ENCODE measurements at regions not wholly inside any gene's neighbourhood (a gene's known extent, or its start where the extent isn't known, plus 50 kb on each side); places are given as distances from the start of the nearest gene placed in this dataset.

DNA sequence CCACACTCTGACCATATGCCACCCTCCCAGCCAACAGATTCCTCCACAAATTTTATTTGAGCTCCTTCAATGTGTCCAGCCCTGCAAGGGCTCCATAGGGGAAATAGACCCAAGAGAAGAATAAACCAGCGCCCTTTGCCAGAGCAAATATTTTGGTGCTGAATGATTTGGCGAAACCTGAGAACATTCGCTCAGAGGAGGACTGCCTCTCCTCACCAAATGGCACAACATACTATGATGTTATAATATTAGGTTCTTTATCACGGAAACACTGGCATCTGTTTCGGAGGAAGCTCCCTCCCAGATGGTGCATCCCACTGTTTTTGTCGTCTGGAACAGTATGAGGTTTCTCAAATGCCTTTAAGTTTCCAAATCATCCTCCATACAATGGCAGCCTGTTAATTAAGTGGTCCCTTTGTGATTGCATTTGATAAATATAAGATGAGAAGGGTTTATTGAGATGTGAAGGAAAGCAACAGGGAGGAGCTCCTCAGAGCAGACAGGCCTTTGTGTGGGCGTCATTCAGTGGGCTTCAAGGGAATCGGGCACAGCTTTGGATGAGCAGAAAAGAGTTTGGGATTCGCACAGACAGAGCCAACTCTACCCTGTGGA, 139.1 kb upstream of the ADRA1B start:
- H3K4me3 ChIP-seq (ENCODE audit: low read length), result no peak overlapping the region
- TF ChIP-seq, protein P1, sequence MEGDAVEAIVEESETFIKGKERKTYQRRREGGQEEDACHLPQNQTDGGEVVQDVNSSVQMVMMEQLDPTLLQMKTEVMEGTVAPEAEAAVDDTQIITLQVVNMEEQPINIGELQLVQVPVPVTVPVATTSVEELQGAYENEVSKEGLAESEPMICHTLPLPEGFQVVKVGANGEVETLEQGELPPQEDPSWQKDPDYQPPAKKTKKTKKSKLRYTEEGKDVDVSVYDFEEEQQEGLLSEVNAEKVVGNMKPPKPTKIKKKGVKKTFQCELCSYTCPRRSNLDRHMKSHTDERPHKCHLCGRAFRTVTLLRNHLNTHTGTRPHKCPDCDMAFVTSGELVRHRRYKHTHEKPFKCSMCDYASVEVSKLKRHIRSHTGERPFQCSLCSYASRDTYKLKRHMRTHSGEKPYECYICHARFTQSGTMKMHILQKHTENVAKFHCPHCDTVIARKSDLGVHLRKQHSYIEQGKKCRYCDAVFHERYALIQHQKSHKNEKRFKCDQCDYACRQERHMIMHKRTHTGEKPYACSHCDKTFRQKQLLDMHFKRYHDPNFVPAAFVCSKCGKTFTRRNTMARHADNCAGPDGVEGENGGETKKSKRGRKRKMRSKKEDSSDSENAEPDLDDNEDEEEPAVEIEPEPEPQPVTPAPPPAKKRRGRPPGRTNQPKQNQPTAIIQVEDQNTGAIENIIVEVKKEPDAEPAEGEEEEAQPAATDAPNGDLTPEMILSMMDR (conservative IDR thresholded peaks at IDR 0.05; ENCODE audit: low read depth, low read length), result no peak
- DNase-seq (ENCODE audit: low read depth), result no peak

DNA sequence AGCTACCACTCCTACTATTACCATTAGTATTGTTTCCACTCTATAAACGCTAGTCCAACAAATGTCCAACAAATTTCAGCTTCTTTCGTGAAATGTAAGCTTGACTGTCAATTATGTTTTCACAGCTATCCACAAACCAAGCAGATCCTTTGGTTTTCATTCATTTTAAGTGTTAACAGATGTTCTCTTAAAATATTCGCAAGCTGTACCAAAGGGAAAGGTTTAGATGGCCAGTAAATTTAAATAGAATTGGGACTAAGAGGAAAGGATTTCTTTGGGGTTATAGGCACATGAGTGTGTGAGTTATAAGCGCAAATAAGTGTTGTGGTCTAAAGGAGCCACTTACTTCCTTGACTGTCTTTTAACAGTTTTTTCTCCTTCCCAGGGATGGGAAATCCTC, 136.8 kb upstream of the ADRA1B start:
- no peak for DNase-seq (ENCODE audit: low read depth)
- no peak overlapping the region for H3K4me3 ChIP-seq (ENCODE audit: low read length)
- TF ChIP-seq, protein P1 (conservative IDR thresholded peaks at IDR 0.05; ENCODE audit: low read depth, low read length), result no peak

DNA sequence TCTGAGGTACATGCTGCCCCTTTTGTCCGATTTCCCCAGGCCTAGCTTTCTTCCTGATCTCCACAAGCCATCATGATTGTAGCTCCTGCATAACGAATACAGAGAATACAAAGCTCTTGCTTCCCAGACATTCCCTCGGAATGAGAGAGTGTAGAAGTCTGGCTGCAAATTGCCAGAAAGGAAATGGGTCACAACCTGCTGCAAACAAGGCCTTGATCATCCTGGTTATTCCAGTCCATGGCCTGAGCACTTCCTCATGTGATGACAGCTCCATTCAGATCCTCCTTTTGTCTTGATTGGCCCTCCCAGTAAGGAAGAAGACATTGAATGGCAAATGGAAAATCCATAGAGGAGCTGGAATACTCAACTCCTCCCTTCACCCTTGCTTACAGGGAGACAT, 136.0 kb upstream of the ADRA1B start:
- TF ChIP-seq, protein P1 (conservative IDR thresholded peaks at IDR 0.05; ENCODE audit: low read depth, low read length), result no peak
- DNase-seq (ENCODE audit: low read depth), result no peak
- H3K4me3 ChIP-seq (ENCODE audit: low read length), result no peak overlapping the region

DNA sequence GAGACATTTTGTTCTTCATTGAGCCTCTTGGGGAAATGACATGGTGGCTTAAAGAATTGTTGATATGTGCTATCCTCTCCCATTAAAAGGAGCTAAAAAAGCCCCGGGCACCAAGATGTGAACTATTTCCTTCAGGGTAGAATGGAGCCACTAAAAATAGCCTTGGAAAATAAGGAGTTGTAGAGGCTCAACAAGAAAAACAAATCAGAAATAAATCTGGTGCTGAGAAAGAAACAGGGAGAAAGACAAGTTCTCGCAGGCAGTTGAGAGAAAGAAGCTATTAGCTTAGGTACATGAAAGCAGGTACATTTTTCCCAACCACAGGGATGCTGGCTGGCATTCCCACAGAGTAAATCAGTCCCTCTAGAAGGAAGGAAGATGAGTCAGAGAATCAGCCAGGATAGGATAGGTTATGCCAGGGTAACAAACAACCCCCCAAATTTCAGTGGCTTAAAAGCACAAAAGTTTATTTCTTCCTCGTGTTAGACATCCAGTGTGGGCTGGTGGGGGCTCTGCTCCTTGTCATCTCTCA, 134.6 kb upstream of the ADRA1B start:
- no peak overlapping the region for H3K4me3 ChIP-seq (ENCODE audit: low read length)
- TF ChIP-seq, protein P1 (conservative IDR thresholded peaks at IDR 0.05; ENCODE audit: low read depth, low read length), result no peak
- no peak for DNase-seq (ENCODE audit: low read depth)

DNA sequence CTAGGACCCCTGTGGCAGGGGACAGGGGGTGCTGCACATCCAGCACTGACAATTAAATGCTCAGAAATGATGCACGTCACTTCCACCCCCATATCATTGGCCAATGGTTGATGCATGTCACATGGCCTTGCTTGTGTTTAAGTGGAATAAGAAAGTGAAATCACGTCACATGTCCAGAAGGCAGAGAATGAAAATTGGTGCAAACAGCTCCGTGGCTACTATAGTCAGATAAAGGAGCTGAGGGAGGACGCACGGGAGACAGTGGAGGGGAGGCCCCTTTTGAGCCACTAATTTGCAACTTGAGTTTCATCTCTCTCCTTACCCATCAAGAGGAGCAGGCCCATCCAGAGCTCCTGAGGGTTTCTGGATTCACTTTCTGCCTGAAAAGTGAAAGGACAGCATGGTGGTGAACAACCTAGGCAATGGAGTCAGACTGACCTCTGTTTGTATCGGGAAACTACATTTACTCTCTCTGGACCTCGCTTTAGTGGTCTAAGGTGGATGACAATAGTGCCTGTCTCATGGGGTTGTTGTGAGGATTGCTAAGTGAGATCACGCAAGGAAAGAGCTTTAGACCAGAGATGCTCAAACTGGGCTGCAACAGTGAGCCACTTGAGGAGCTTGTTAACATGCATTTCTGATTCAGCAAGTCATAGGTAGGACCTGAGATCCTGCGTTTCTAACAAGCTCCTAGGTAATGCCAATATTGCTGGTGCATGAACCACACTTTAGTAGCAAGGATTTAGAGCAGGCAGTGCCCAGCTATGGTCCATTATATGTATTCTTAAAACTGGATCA, 133.9 kb upstream of the ADRA1B start:
- TF ChIP-seq, protein P1 (conservative IDR thresholded peaks at IDR 0.05; ENCODE audit: low read depth, low read length), result no peak
- no peak overlapping the region for H3K4me3 ChIP-seq (ENCODE audit: low read length)
- no peak for DNase-seq (ENCODE audit: low read depth)

DNA sequence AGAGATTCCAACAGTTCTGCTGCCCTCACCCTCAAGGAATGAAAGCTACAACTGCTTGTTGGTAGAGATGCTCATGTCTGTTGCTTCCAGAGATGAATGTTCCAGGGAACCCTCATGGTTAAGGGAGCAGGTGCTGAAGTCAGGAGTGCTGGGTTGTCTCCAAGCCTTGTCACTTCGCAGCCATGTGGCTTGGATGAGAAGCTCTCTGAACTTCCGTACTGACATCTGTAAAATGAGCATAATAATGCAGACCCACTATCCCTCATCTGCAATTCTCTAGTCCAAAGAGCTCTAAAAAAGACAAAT, 133.3 kb upstream of the ADRA1B start:
- no peak overlapping the region for H3K4me3 ChIP-seq (ENCODE audit: low read length)
- DNase-seq (ENCODE audit: low read depth), result no peak
- TF ChIP-seq, protein P1 (conservative IDR thresholded peaks at IDR 0.05; ENCODE audit: low read depth, low read length), result no peak

Measured in retinal pigment epithelial cell (primary cell).